NCI-H524 (cell line): ENCODE measurements at regions not wholly inside any gene's neighbourhood (a gene's known extent, or its start where the extent isn't known, plus 50 kb on each side); places are given as distances from the start of the nearest gene placed in this dataset.

Experiments used
- DNase-seq, 2 experiments: peaks; one replicate each; lab custom pipeline; 2025; lab: John Stamatoyannopoulos, UW

- no peak for DNase-seq
Measured at GRCh38 chr1:55624766-55625165, 409.6 kb upstream of the USP24 start.

GRCh38 chr1:55623311-55623710, 408.1 kb upstream of the USP24 start:
- no peak for DNase-seq

- no peak for DNase-seq
Measured at GRCh38 chr1:55622074-55622473, 406.9 kb upstream of the USP24 start.

GRCh38 chr1:55618199-55618598, 403.0 kb upstream of the USP24 start:
- DNase-seq: no peak

- no peak for DNase-seq
Measured at GRCh38 chr1:55617288-55617982, 402.3 kb upstream of the USP24 start.

GRCh38 chr1:55612988-55613387, 397.8 kb upstream of the USP24 start:
- DNase-seq: no peak

GRCh38 chr1:55611123-55611522, 396.0 kb upstream of the USP24 start:
- DNase-seq: no peak

GRCh38 chr1:55610203-55610602, 395.0 kb upstream of the USP24 start:
- no peak for DNase-seq

- no peak for DNase-seq
Measured at GRCh38 chr1:55609630-55610029, 394.5 kb upstream of the USP24 start.

GRCh38 chr1:55605155-55605554, 390.0 kb upstream of the USP24 start:
- no peak for DNase-seq

- no peak for DNase-seq
Measured at GRCh38 chr1:55604749-55605148, 389.6 kb upstream of the USP24 start.

GRCh38 chr1:55604179-55604578, 389.0 kb upstream of the USP24 start:
- no peak for DNase-seq

- no peak for DNase-seq
Measured at GRCh38 chr1:55600242-55600641, 385.1 kb upstream of the USP24 start.

- DNase-seq: no peak
Measured at GRCh38 chr1:55597910-55598309, 382.7 kb upstream of the USP24 start.

- DNase-seq: no peak
Measured at GRCh38 chr1:55594701-55595100, 379.5 kb upstream of the USP24 start.

- DNase-seq: no peak
Measured at GRCh38 chr1:55593298-55593697, 378.1 kb upstream of the USP24 start.

- DNase-seq: no peak
Measured at GRCh38 chr1:55592122-55592521, 377.0 kb upstream of the USP24 start.

- no peak for DNase-seq
Measured at GRCh38 chr1:55589671-55590297, 374.6 kb upstream of the USP24 start.

GRCh38 chr1:55588309-55588708, 373.1 kb upstream of the USP24 start:
- DNase-seq: no peak

- DNase-seq: no peak
Measured at GRCh38 chr1:55586771-55587170, 371.6 kb upstream of the USP24 start.

GRCh38 chr1:55585402-55585792, 370.2 kb upstream of the USP24 start:
- peak in 1 of 2 experiments; percentile 9 for DNase-seq

GRCh38 chr1:55584526-55585401, 369.6 kb upstream of the USP24 start:
- peak in 1 of 2 experiments; percentile 15 for DNase-seq

GRCh38 chr1:55582084-55582483, 366.9 kb upstream of the USP24 start:
- DNase-seq: no peak
